GM13976 (cell line): ENCODE measurements at regions not wholly inside any gene's neighbourhood (a gene's known extent, or its start where the extent isn't known, plus 50 kb on each side); places are given as distances from the start of the nearest gene placed in this dataset.

Source experiments
- DNase-seq: peaks from one replicate; pipeline ENCODE4 v3.0.0; 2012; ENCODE audit warnings: low spot score
- CTCF ChIP-seq: IDR thresholded peaks from 2 replicates; pipeline ENCODE4 v1.5.1; 2012; ENCODE audit warnings: borderline replicate concordance, mild to moderate bottlenecking; ENCODE audit not compliant: insufficient read depth; ENCODE audit errors: extremely low read depth, missing control alignments, control extremely low read depth
- in situ Hi-C: fragments of 300-500 bp; cut with MboI; formaldehyde crosslinking; loops from one replicate; pipeline ENCODE4 v1.12.0; 2022; ENCODE audit warnings: low sequenced_read_pairs, mixed read lengths, inconsistent platforms; ENCODE audit not compliant: unreplicated experiment

- no peak for DNase-seq
- in situ Hi-C loops = no loop called here
- no peak for TF ChIP-seq CTCF
These were observed 85.6 kb downstream of the MAP1LC3B2 start for GRCh38 chr12:116644806-116645205.

DNA sequence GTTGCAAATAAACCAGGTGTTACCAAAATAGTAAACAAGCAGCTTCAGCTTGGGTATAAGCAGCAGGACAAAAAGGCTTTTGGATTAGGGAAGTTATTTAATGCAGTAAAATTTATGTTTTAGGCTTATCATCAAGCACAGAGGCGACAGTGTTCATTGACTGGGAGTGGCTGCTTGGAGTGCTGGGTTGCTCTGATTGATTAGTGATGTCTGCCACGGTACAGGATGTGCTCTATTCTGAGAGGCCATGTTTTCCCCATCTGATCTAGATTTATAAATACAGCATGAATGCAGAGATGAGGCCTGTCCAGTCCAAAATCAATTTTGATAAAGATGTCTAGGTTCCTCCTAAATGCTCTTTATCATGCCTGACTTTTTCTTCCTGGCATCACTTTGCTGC is 83.5 kb downstream of the MAP1LC3B2 start:
- in situ Hi-C loops = no loop called here
- DNase-seq = no peak
- no peak for TF ChIP-seq CTCF

- no peak for DNase-seq
- no peak for TF ChIP-seq CTCF
- in situ Hi-C loops = no loop called here
These were observed 82.9 kb downstream of the MAP1LC3B2 start for GRCh38 chr12:116642106-116642505.

DNA sequence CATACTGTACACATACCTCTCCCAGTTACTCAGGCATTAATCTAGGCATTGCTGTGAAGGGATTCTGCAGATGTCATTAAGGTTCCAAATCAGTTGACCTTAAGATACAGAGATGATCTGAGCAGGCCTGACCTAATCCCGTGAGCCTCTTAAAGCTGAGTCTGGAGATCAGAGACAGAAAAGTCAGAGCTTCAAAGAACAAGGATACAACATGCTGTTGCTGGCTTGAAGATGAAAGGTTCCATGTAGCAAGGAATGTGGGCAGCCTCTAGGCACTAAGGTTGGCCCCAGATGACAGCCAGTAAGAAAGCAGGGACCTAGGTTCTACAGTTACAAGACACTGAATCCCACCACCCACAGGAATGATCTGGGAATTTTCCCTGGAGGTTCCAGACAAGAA is 81.1 kb downstream of the MAP1LC3B2 start:
- TF ChIP-seq CTCF = no peak
- in situ Hi-C loops = no loop called here
- DNase-seq = no peak

GRCh38 chr12:116639765-116640164 is 80.6 kb downstream of the MAP1LC3B2 start:
- no peak for DNase-seq
- no peak for TF ChIP-seq CTCF
- in situ Hi-C loops = no loop called here

- DNase-seq = no peak
- TF ChIP-seq CTCF = no peak
- in situ Hi-C loops = no loop called here
These were observed 79.2 kb downstream of the MAP1LC3B2 start for GRCh38 chr12:116638376-116638775.

GRCh38 chr12:116637589-116638150 is 78.5 kb downstream of the MAP1LC3B2 start:
- in situ Hi-C loops = no loop called here
- no peak for TF ChIP-seq CTCF
- DNase-seq = no peak
